SK-N-SH treated with all-trans-retinoic acid at 6 μM for 48 hours (cell line): ENCODE measurements at regions not wholly inside any gene's neighbourhood (a gene's known extent, or its start where the extent isn't known, plus 50 kb on each side); places are given as distances from the start of the nearest gene placed in this dataset.

Experiments used
- ATAC-seq: fragments of 200-7000 bp; cut with Tn5 transposase; 3 replicates; pipeline ENCODE4 v1.9.1; 2020; ENCODE audit warnings: mild to moderate bottlenecking, moderate library complexity
- ARNTL ChIP-seq: fragments of 450-650 bp; formaldehyde crosslinking; IDR thresholded peaks from 2 replicates; pipeline ENCODE4 v1.5.0; 2020; ENCODE audit warnings: low read depth, mild to moderate bottlenecking, moderate library complexity, borderline replicate concordance
- BACH2 ChIP-seq: fragments of 250-450 bp; sonication (Bioruptor Pico); IDR thresholded peaks from 2 replicates; pipeline ENCODE4 v1.9.0; 2021; ENCODE audit warnings: mild to moderate bottlenecking, borderline replicate concordance
- CSDC2 ChIP-seq: fragments of 250-450 bp; sonication (Bioruptor Pico); IDR thresholded peaks from 2 replicates; pipeline ENCODE4 v1.5.0; 2020; ENCODE audit warnings: mild to moderate bottlenecking, moderate library complexity
- CSRNP3 ChIP-seq: fragments of 250-450 bp; sonication (Bioruptor Pico); IDR thresholded peaks from 2 replicates; pipeline ENCODE4 v1.5.1; 2021; ENCODE audit warnings: mild to moderate bottlenecking, moderate library complexity
- ESRRG ChIP-seq: fragments of 250-450 bp; sonication (Bioruptor Pico); IDR thresholded peaks from 2 replicates; pipeline ENCODE4 v1.6.1; 2021; ENCODE audit warnings: mild to moderate bottlenecking
- GLIS3 ChIP-seq: fragments of 250-450 bp; sonication (Bioruptor Pico); IDR thresholded peaks from 2 replicates; pipeline ENCODE4 v1.5.0; 2020; ENCODE audit warnings: mild to moderate bottlenecking, moderate library complexity
- ISL1 ChIP-seq: fragments of 250-450 bp; sonication (Bioruptor Pico); IDR thresholded peaks from 2 replicates; pipeline ENCODE4 v2.1.2; 2022; ENCODE audit warnings: mild to moderate bottlenecking, moderate library complexity
- OSR1 ChIP-seq: fragments of 250-450 bp; sonication (Bioruptor Pico); IDR thresholded peaks from 2 replicates; pipeline ENCODE4 v1.8.0; 2022; ENCODE audit warnings: moderate library complexity, mild to moderate bottlenecking, inconsistent platforms
- PATZ1 ChIP-seq: fragments of 250-450 bp; sonication (Bioruptor Pico); IDR thresholded peaks from 2 replicates; pipeline ENCODE4 v1.8.0; 2020; ENCODE audit warnings: mild to moderate bottlenecking, moderate library complexity, borderline replicate concordance
- PPARA ChIP-seq: fragments of 250-450 bp; sonication (Bioruptor Pico); IDR thresholded peaks from 2 replicates; pipeline ENCODE4 v1.5.0; 2020; ENCODE audit warnings: mild to moderate bottlenecking, borderline replicate concordance
- RARB ChIP-seq: fragments of 250-450 bp; sonication (Bioruptor Pico); IDR thresholded peaks from 2 replicates; pipeline ENCODE4 v1.8.0; 2021; ENCODE audit warnings: mild to moderate bottlenecking, moderate library complexity
- SNAI2 ChIP-seq: fragments of 250-450 bp; sonication (Bioruptor Pico); IDR thresholded peaks from 2 replicates; pipeline ENCODE4 v1.5.0; 2020; ENCODE audit warnings: mild to moderate bottlenecking, moderate library complexity
- TCF4 ChIP-seq: fragments of 250-450 bp; sonication (Bioruptor Pico); IDR thresholded peaks from 2 replicates; pipeline ENCODE4 v1.8.0; 2021; ENCODE audit warnings: mild to moderate bottlenecking, moderate library complexity, borderline replicate concordance
- TOX ChIP-seq: fragments of 250-450 bp; sonication (Bioruptor Pico); IDR thresholded peaks from 2 replicates; pipeline ENCODE4 v1.8.0; 2021; ENCODE audit warnings: mild to moderate bottlenecking, moderate library complexity, borderline replicate concordance
- TSHZ2 ChIP-seq: fragments of 250-450 bp; sonication (Bioruptor Pico); IDR thresholded peaks from 2 replicates; pipeline ENCODE4 v1.5.0; 2020; ENCODE audit warnings: mild to moderate bottlenecking, moderate library complexity
- ZC3H10 ChIP-seq: fragments of 250-450 bp; sonication (Bioruptor Pico); IDR thresholded peaks from 2 replicates; pipeline ENCODE4 v1.5.1; 2021; ENCODE audit warnings: mild to moderate bottlenecking, moderate library complexity
- ZFP3 ChIP-seq: fragments of 250-450 bp; sonication (Bioruptor Pico); IDR thresholded peaks from 2 replicates; pipeline ENCODE4 v1.5.0; 2020; ENCODE audit warnings: mild to moderate bottlenecking, moderate library complexity
- ZNF565 ChIP-seq: fragments of 450-650 bp; formaldehyde crosslinking; conservative IDR thresholded peaks from 2 replicates; pipeline ENCODE4 v1.5.0; 2020; ENCODE audit warnings: low read depth, mild to moderate bottlenecking, moderate library complexity
- ZNF70 ChIP-seq: fragments of 450-650 bp; formaldehyde crosslinking; IDR thresholded peaks from 2 replicates; pipeline ENCODE4 v1.5.0; 2020; ENCODE audit warnings: mild to moderate bottlenecking, moderate library complexity
- ZNF8 ChIP-seq: fragments of 450-650 bp; formaldehyde crosslinking; IDR thresholded peaks from 2 replicates; pipeline ENCODE4 v1.5.0; 2020; ENCODE audit warnings: mild to moderate bottlenecking, moderate library complexity
- TF ChIP-seq, protein P1 (sequence below): fragments of 250-450 bp; sonication (Bioruptor Pico); IDR thresholded peaks from 2 replicates; pipeline ENCODE4 v1.8.0; 2021; ENCODE audit warnings: low read depth, mild to moderate bottlenecking, moderate library complexity, borderline replicate concordance

DNA sequence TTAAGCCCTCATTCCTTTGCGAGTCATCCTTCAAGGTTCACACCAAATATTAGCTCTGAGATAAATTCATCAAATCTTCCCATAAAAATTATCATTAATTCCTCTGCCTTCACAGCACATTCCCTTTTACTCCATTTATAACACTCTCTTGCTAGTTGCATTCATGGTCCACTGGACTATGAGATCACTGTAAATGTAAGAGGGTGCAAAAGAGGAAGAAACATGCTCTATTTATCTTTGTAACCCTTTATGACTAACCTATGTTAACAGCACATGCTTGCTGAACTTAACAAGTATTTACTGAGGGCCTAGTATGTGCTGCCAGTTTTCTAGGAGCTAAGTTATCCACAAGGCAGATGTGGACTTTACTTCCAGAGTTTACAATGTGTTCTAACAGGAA lies 86.7 kb upstream of the TMEM168 start:
- TF ChIP-seq ARNTL (CRISPR knock-in tag) (no peak), ZNF70 (CRISPR knock-in tag) (no peak), PATZ1 (CRISPR knock-in tag) (no peak), OSR1 (no peak), PPARA (CRISPR knock-in tag) (no peak), TSHZ2 (no peak), GLIS3 (no peak), CSRNP3 (CRISPR knock-in tag) (no peak), ZNF565 (CRISPR knock-in tag) (no peak), RARB (CRISPR knock-in tag) (no peak), TOX (CRISPR knock-in tag) (no peak), ISL1 (CRISPR knock-in tag) (no peak), SNAI2 (CRISPR knock-in tag) (no peak)
- TF ChIP-seq, protein P1, sequence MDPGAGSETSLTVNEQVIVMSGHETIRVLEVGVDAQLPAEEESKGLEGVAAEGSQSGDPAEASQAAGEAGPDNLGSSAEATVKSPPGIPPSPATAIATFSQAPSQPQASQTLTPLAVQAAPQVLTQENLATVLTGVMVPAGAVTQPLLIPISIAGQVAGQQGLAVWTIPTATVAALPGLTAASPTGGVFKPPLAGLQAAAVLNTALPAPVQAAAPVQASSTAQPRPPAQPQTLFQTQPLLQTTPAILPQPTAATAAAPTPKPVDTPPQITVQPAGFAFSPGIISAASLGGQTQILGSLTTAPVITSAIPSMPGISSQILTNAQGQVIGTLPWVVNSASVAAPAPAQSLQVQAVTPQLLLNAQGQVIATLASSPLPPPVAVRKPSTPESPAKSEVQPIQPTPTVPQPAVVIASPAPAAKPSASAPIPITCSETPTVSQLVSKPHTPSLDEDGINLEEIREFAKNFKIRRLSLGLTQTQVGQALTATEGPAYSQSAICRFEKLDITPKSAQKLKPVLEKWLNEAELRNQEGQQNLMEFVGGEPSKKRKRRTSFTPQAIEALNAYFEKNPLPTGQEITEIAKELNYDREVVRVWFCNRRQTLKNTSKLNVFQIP = no peak
- no peak for ATAC-seq

DNA sequence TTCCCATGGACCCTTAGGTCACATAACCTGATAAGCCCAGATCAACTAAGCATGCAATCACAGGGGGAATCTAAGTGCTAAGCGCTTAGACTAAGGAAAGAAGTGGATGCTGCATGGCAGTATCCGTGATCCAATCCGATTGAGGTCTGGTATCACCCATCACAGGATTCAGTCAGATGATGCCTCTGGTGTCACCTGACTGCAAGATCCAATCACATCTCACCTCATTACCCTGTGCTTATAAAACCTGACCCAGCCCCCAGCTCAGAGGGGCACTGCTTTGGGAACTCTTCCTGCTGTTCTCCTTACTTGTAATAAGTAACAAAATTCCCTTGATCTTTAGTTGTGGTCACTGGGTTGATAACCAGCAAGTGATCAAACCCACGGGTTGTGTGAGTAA lies 84.7 kb upstream of the TMEM168 start:
- TF ChIP-seq ZFP3 (CRISPR knock-in tag) (no peak), TSHZ2 (no peak), CSDC2 (no peak), ZNF70 (CRISPR knock-in tag) (no peak), ESRRG (CRISPR knock-in tag) (no peak), ARNTL (CRISPR knock-in tag) (no peak), TCF4 (CRISPR knock-in tag) (no peak), SNAI2 (CRISPR knock-in tag) (no peak), CSRNP3 (CRISPR knock-in tag) (no peak), BACH2 (CRISPR knock-in tag) (no peak), GLIS3 (no peak), ZNF8 (CRISPR knock-in tag) (no peak), PATZ1 (CRISPR knock-in tag) (no peak), ZC3H10 (CRISPR knock-in tag) (no peak)
- TF ChIP-seq, protein P1 = no peak
- ATAC-seq = no peak
